H1 (cell line): ENCODE measurements at regions not wholly inside any gene's neighbourhood (a gene's known extent, or its start where the extent isn't known, plus 50 kb on each side); places are given as distances from the start of the nearest gene placed in this dataset.

Experiments used
- CTCF ChIA-PET: fragments of 300-600 bp; sonication (Branson Sonifier 250); formaldehyde crosslinking; loops from one replicate; lab custom pipeline; 2021; ENCODE audit not compliant: partially characterized antibody; lab: Charles Lee
- POLR2A ChIA-PET: fragments of 300-600 bp; sonication (Branson Sonifier 250); formaldehyde crosslinking; loops from one replicate; lab custom pipeline; 2021; ENCODE audit warnings: inconsistent platforms; ENCODE audit not compliant: partially characterized antibody; lab: Charles Lee
- DNase-seq, 2 experiments: peaks; one replicate each; pipeline versions ENCODE4 v3.0.0 to v3.0.0-alpha.2; 2010 to 2022; ENCODE audit warnings: low spot score in 2 of 2, low read depth in 1 of 2, mixed read lengths in 1 of 2
- FAIRE-seq: peaks from 2 replicates; lab custom pipeline; 2011; peaks lifted over from hg19 to GRCh38; lab: Jason Lieb, UNC
- H2AFZ ChIP-seq: 2 replicates; pipeline ENCODE4 v1.8.1; 2012; ENCODE audit warnings: low read length, inconsistent platforms
- H2AK5ac ChIP-seq: 2 replicates; pipeline ENCODE4 v1.6.1; 2013; ENCODE audit warnings: low read depth, low read length
- H2BK120ac ChIP-seq: replicated peaks from 2 replicates; pipeline ENCODE3; 2013; ENCODE audit warnings: low read depth, low read length, inconsistent platforms
- H2BK12ac ChIP-seq: 2 replicates; pipeline ENCODE4 v1.6.1; 2013; ENCODE audit warnings: low read depth, low read length
- H2BK15ac ChIP-seq: 2 replicates; pipeline ENCODE4 v1.6.1; 2013; ENCODE audit warnings: low read length
- H2BK20ac ChIP-seq: 2 replicates; pipeline ENCODE4 v1.6.1; 2013; ENCODE audit warnings: low read length
- H2BK5ac ChIP-seq: 2 replicates; pipeline ENCODE4 v1.6.1; 2013; ENCODE audit warnings: low read depth, low read length
- H3K14ac ChIP-seq: 2 replicates; pipeline ENCODE4 v1.6.1; 2013; ENCODE audit warnings: inconsistent platforms; ENCODE audit not compliant: insufficient read length
- H3K18ac ChIP-seq: 2 replicates; pipeline ENCODE4 v1.6.1; 2013; ENCODE audit warnings: low read length; ENCODE audit errors: extremely low read depth
- H3K23ac ChIP-seq: 2 replicates; pipeline ENCODE4 v1.6.1; 2013; ENCODE audit warnings: inconsistent platforms; ENCODE audit not compliant: insufficient read length
- H3K23me2 ChIP-seq: 2 replicates; pipeline ENCODE4 v1.6.1; 2013; ENCODE audit warnings: low read depth, low read length
- H3K27ac ChIP-seq: 2 replicates; pipeline ENCODE4 v1.6.1; 2011; ENCODE audit warnings: low read depth, low read length, inconsistent platforms
- H3K27me3 ChIP-seq, 4 experiments: replicated peaks in 1 of 4; 1 replicate in 1 of 4; 2 replicates in 3 of 4; pipeline versions ENCODE4 v1.6.1 to v1.8.1; 2011 to 2013; ENCODE audit warnings: low read length in 3 of 4, mild to moderate bottlenecking in 3 of 4, inconsistent platforms in 2 of 4, mixed read lengths in 2 of 4, moderate library complexity in 1 of 4; ENCODE audit not compliant: control insufficient read depth in 3 of 4, insufficient read depth in 3 of 4; ENCODE audit errors: extremely low read depth in 1 of 4
- H3K36me3 ChIP-seq, 4 experiments: 2 replicates each; pipeline versions ENCODE4 v1.6.1 to v1.8.1; 2011 to 2013; ENCODE audit warnings: mild to moderate bottlenecking in 4 of 4, low read length in 3 of 4, moderate library complexity in 2 of 4, control low read depth in 1 of 4, inconsistent platforms in 1 of 4; ENCODE audit not compliant: insufficient read depth in 4 of 4, control insufficient read depth in 2 of 4
- H3K4ac ChIP-seq: replicated peaks from 2 replicates; pipeline ENCODE3; 2013; ENCODE audit warnings: low read length, low read depth, mixed read lengths, inconsistent platforms; ENCODE audit not compliant: insufficient read length
- H3K4me1 ChIP-seq, 4 experiments: replicated peaks in 1 of 4; 1 replicate in 1 of 4; 2 replicates in 3 of 4; pipeline versions ENCODE4 v1.6.1 to v1.8.1; 2011 to 2013; ENCODE audit warnings: low read length in 3 of 4, inconsistent platforms in 2 of 4, mixed read lengths in 1 of 4; ENCODE audit not compliant: insufficient read depth in 4 of 4, control insufficient read depth in 3 of 4
- H3K4me2 ChIP-seq, 2 experiments: 2 replicates each; pipeline versions ENCODE4 v1.6.1 to v1.8.1; 2011 to 2013; ENCODE audit warnings: low read depth in 2 of 2, low read length in 2 of 2, control low read depth in 1 of 2, inconsistent platforms in 1 of 2, mild to moderate bottlenecking in 1 of 2; ENCODE audit not compliant: insufficient read depth in 1 of 2
- H3K4me3 ChIP-seq, 4 experiments: fragments of 200-600, 300-600 bp in 1 of 4; sonication (generic), shearing (Covaris generic), sonication (Bioruptor Twin) in 1 of 4; 2 replicates each; pipeline versions ENCODE4 v1.5.1 to v1.8.1; 2011 to 2016; ENCODE audit warnings: low read length in 4 of 4, low read depth in 3 of 4, control low read depth in 2 of 4, inconsistent platforms in 2 of 4, mild to moderate bottlenecking in 2 of 4, mixed read lengths in 1 of 4, moderate library complexity in 1 of 4; ENCODE audit not compliant: insufficient read depth in 2 of 4; ENCODE audit errors: extremely low read depth in 1 of 4
- H3K56ac ChIP-seq: replicated peaks from 2 replicates; pipeline ENCODE3; 2013; ENCODE audit warnings: low read depth, mild to moderate bottlenecking, mixed read lengths, low read length, inconsistent platforms; ENCODE audit not compliant: insufficient read length
- H3K79me1 ChIP-seq: 2 replicates; pipeline ENCODE4 v1.6.1; 2013; ENCODE audit warnings: low read depth, low read length, control low read depth
- H3K79me2 ChIP-seq, 2 experiments: 2 replicates each; pipeline versions ENCODE4 v1.6.1 to v1.8.1; 2012 to 2013; ENCODE audit warnings: low read length in 2 of 2, mild to moderate bottlenecking in 2 of 2, inconsistent platforms in 1 of 2; ENCODE audit not compliant: insufficient read depth in 2 of 2, control insufficient read depth in 1 of 2
- H3K9ac ChIP-seq, 4 experiments: replicated peaks in 1 of 4; 1 replicate in 1 of 4; 2 replicates in 3 of 4; pipeline versions ENCODE4 v1.6.1 to v1.8.1; 2011 to 2013; ENCODE audit warnings: low read depth in 3 of 4, low read length in 3 of 4, control low read depth in 2 of 4, mild to moderate bottlenecking in 2 of 4, moderate library complexity in 2 of 4, inconsistent platforms in 1 of 4; ENCODE audit errors: extremely low read depth in 1 of 4
- H3K9me3 ChIP-seq, 2 experiments: 2 replicates each; pipeline versions ENCODE4 v1.6.1 to v1.8.1; 2012 to 2013; ENCODE audit warnings: mild to moderate bottlenecking in 2 of 2, moderate library complexity in 2 of 2, control low read depth in 1 of 2, inconsistent platforms in 1 of 2, low read depth in 1 of 2, low read length in 1 of 2, mixed read lengths in 1 of 2; ENCODE audit not compliant: insufficient read depth in 2 of 2
- H4K20me1 ChIP-seq, 2 experiments: replicated peaks in 1 of 2; 2 replicates each; pipeline versions ENCODE3 to v1.8.1; 2011 to 2013; ENCODE audit warnings: inconsistent platforms in 2 of 2, low read length in 2 of 2, mild to moderate bottlenecking in 1 of 2; ENCODE audit not compliant: insufficient read depth in 2 of 2, control insufficient read depth in 1 of 2
- H4K5ac ChIP-seq: 2 replicates; pipeline ENCODE4 v1.6.1; 2013; ENCODE audit warnings: low read length, low read depth, mixed read lengths, inconsistent platforms; ENCODE audit not compliant: insufficient read length
- H4K8ac ChIP-seq: 2 replicates; pipeline ENCODE4 v1.8.0; 2013; ENCODE audit warnings: mild to moderate bottlenecking, moderate library complexity, low read length, inconsistent platforms; ENCODE audit not compliant: insufficient read depth; ENCODE audit errors: extremely low read depth
- H4K91ac ChIP-seq: replicated peaks from 2 replicates; pipeline ENCODE3; 2013; ENCODE audit warnings: low read length, mixed read lengths, inconsistent platforms; ENCODE audit not compliant: insufficient read length
- BRCA1 ChIP-seq: IDR thresholded peaks from 2 replicates; pipeline ENCODE4 v1.6.1; 2012; ENCODE audit warnings: low read depth, low read length, improper control_type of control experiment
- CBX5 ChIP-seq: fragments of 300-800, 300-1000 bp; sonication (generic); IDR thresholded peaks from 2 replicates; pipeline ENCODE4 v1.7.1; 2016; ENCODE audit warnings: antibody characterized with exemption, low read length, low read depth
- CEBPB ChIP-seq: IDR thresholded peaks from 2 replicates; pipeline ENCODE4 v1.6.1; 2012; ENCODE audit warnings: low read depth, low read length
- CREB1 ChIP-seq: IDR thresholded peaks from 2 replicates; pipeline ENCODE4 v1.6.1; 2012; ENCODE audit warnings: inconsistent platforms
- EGR1 ChIP-seq: IDR thresholded peaks from 2 replicates; pipeline ENCODE4 v1.6.1; 2011; ENCODE audit warnings: low read depth, low read length, borderline replicate concordance
- EZH2 ChIP-seq: fragments of 200-600 bp; sonication (generic); IDR thresholded peaks from 2 replicates; pipeline ENCODE4 v1.7.1; 2012; ENCODE audit warnings: low read depth, mild to moderate bottlenecking, moderate library complexity, low read length, inconsistent platforms; ENCODE audit not compliant: severe bottlenecking
- PHF8 ChIP-seq: fragments of 200-600 bp; sonication (generic); conservative IDR thresholded peaks from 2 replicates; pipeline ENCODE4 v1.7.1; 2012; ENCODE audit warnings: low read depth, mild to moderate bottlenecking, inconsistent platforms, low read length, moderate library complexity
- SP4 ChIP-seq: IDR thresholded peaks from 2 replicates; pipeline ENCODE4 v1.6.1; 2012; ENCODE audit warnings: low read length, inconsistent platforms
- ZNF274 ChIP-seq: IDR thresholded peaks from 2 replicates; pipeline ENCODE4 v1.7.0; 2012; ENCODE audit warnings: low read length, borderline replicate concordance; ENCODE audit errors: extremely low read depth

GRCh38 chr4:119958983-119959382 lies 107.7 kb downstream of the MAD2L1 start:
- Histone ChIP-seq H3K79me2 (no peaks in the 10 kb centered on the region), H3K9me3 (no peaks in the 10 kb centered on the region; a peak in 1 of 4 replicates), H2BK15ac (no peak overlapping the region), H3K23me2 (no peaks in the 10 kb centered on the region), H3K9ac (no peak overlapping the region), H3K4ac (no peak overlapping the region), H4K5ac (no peak overlapping the region), H2BK12ac (no peak overlapping the region), H3K14ac (no peak overlapping the region), H2BK5ac (no peak overlapping the region), H3K36me3 (no peaks in the 10 kb centered on the region), H2AFZ (no peak overlapping the region), H3K4me3 (no peak overlapping the region; a peak in 1 of 8 replicates), H4K20me1 (no peaks in the 10 kb centered on the region), H3K23ac (no peak overlapping the region), H2AK5ac (no peak overlapping the region), H3K56ac (no peak overlapping the region), H2BK120ac (no peak overlapping the region), H3K79me1 (no peaks in the 10 kb centered on the region), H2BK20ac (no peak overlapping the region), H3K4me1 (peaks cover 0 to 5% (median 1%) of the 10 kb centered on the region in 4 experiments; a peak in 3 of 7 replicates), H3K4me2 (no peak overlapping the region), H3K27ac (no peak overlapping the region), H3K18ac (no peak overlapping the region), H4K8ac (no peak overlapping the region), H3K27me3 (no peaks in the 10 kb centered on the region), H4K91ac (no peak overlapping the region)
- POLR2A ChIA-PET: interaction anchor here (3.5 kb wide), 1 partner anchor 44 kb away, joined by 12 read pairs; no protein-coding TSS in a partner anchor
- no peak for FAIRE-seq
- no peak for DNase-seq
- TF ChIP-seq CEBPB: no peak
- TF ChIP-seq EGR1: no peak
- no peak for TF ChIP-seq EZH2
- no peak for TF ChIP-seq CREB1
- TF ChIP-seq ZNF274: no peak
- TF ChIP-seq SP4: no peak
- TF ChIP-seq PHF8: no peak
- TF ChIP-seq CBX5: no peak
- no peak for TF ChIP-seq BRCA1
- CTCF ChIA-PET: no interaction called here
